Pancreas (tissue), 10 donors: ENCODE measurements at regions not wholly inside any gene's neighbourhood (a gene's known extent, or its start where the extent isn't known, plus 50 kb on each side); places are given as distances from the start of the nearest gene placed in this dataset.

Experiments used
- ATAC-seq, 4 donors: fragments of 200-7000 bp; cut with Tn5 transposase; one replicate each; pipeline versions ENCODE4 v1.8.0 to v1.9.1; 2020; ENCODE audit warnings: mild to moderate bottlenecking in 4 of 4, moderate library complexity in 4 of 4
- DNase-seq, 6 donors: peaks; one replicate each; pipeline ENCODE4 v3.0.0-alpha.2; 2020
- FAIRE-seq: peaks from 2 replicates; lab custom pipeline; 2012; peaks lifted over from hg19 to GRCh38; lab: Jason Lieb, UNC
- H3K27ac ChIP-seq, 4 donors: fragments of 200-600 bp; sonication (generic); 1 replicate in 3 of 4; 2 replicates in 1 of 4; pipeline versions ENCODE4 v1.5.0 to v1.8.0; 2020
- H3K27me3 ChIP-seq, 4 donors: fragments of 200-600 bp; one replicate each; pipeline ENCODE4 v1.8.0; 2021
- H3K36me3 ChIP-seq, 3 donors: fragments of 200-600 bp; sonication (generic) in 1 of 3; one replicate each; pipeline versions ENCODE4 v1.5.0 to v1.8.0; 2020 to 2021
- H3K4me1 ChIP-seq, 3 donors: fragments of 200-600 bp; one replicate each; pipeline ENCODE4 v1.8.0; 2021
- H3K4me3 ChIP-seq, 4 donors: fragments of 200-600 bp; sonication (generic) in 2 of 4; one replicate each; pipeline versions ENCODE4 v1.5.0 to v1.8.0; 2020 to 2021
- H3K9me3 ChIP-seq, 4 donors: fragments of 200-600 bp; one replicate each; pipeline ENCODE4 v1.8.0; 2021
- WGBS, 2 donors: extraction: QIAGEN DNeasy Blood & Tissue Kit; methylation state at CpG; one replicate each; pipeline ENCODE4 v1.1.7; 2013; 5-methylcytosine and 5-hydroxymethylcytosine counted together
- intact Hi-C, 3 donors: fragments of 100-400 bp; cut with DNase I; formaldehyde crosslinking; loops; one replicate each; pipeline versions ENCODE4 v1.11.1 to v1.14.2; 2022
- TF ChIP-seq, protein P1 (sequence below), 4 donors: fragments of 200-600 bp; sonication (generic) in 3 of 4; IDR thresholded peaks; one replicate each; pipeline versions ENCODE4 v1.5.0 to v1.8.0; 2021; ENCODE audit warnings: antibody characterized with exemption in 4 of 4
- donor health status: healthy with polysubstance abuse.
- donor health status: DM: no; HTN: no; CAD: no; lungs with moderate emphysema.
- donor health status: DM: no; HTN: no; CAD: no.
- donor health status: control.
- donor health status: control.
- donor health status: Bipolar disorder and iron deficiency.
- donor health status: DM: yes; HTN: yes; CAD: no.
- donor health status: DM: no; HTN: no; CAD: no.
- donor health status: DM: no; HTN: no; CAD: no.
- donor health status: DM: yes; HTN: yes; CAD: no.

- FAIRE-seq (no peak), DNase-seq (no peak), ATAC-seq (no peak)
- WGBS, 2 donors = 63 to 85% methylated on average over 2 of the region's 2 CpGs
- Histone ChIP-seq H3K36me3 (no peaks in the 10 kb centered on the region), H3K4me1 (no peaks in the 10 kb centered on the region), H3K4me3 (no peak overlapping the region), H3K27ac (no peak overlapping the region), H3K27me3 (no peaks in the 10 kb centered on the region), H3K9me3 (no peaks in the 10 kb centered on the region)
- TF ChIP-seq, protein P1, sequence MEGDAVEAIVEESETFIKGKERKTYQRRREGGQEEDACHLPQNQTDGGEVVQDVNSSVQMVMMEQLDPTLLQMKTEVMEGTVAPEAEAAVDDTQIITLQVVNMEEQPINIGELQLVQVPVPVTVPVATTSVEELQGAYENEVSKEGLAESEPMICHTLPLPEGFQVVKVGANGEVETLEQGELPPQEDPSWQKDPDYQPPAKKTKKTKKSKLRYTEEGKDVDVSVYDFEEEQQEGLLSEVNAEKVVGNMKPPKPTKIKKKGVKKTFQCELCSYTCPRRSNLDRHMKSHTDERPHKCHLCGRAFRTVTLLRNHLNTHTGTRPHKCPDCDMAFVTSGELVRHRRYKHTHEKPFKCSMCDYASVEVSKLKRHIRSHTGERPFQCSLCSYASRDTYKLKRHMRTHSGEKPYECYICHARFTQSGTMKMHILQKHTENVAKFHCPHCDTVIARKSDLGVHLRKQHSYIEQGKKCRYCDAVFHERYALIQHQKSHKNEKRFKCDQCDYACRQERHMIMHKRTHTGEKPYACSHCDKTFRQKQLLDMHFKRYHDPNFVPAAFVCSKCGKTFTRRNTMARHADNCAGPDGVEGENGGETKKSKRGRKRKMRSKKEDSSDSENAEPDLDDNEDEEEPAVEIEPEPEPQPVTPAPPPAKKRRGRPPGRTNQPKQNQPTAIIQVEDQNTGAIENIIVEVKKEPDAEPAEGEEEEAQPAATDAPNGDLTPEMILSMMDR (IDR thresholded peaks at IDR 0.05) = no peak
- intact Hi-C loops = no loop called here
Observed at GRCh38 chr21:27534206-27534605, 567.3 kb upstream of the ADAMTS5 start.

DNA sequence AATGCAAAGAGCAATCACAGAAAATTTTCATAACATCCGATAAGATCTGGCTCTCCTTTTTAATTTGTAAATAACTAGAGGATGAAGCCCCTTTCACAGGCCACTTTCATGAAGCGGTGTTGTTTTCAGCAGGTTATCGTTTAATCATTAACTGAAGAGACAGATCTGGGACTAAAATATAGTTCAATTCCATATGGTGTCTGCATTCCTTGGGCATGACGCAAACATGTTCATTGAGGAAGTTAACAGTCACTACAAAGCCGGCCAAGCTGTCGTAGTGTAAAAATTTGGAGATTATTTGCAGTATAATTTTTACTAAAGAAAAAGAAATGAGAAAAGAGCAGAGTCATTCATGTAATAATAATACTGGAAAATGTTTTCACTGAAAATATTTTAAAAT is 565.2 kb upstream of the ADAMTS5 start:
- FAIRE-seq (no peak), DNase-seq (peak in 1 of 6 donors; percentile 23), ATAC-seq (peak in 3 of 4 donors; percentile 37 to 78 (median 63))
- Histone ChIP-seq H3K27me3 (no peaks in the 10 kb centered on the region), H3K4me1 (no peaks in the 10 kb centered on the region), H3K27ac (no peak overlapping the region), H3K4me3 (no peak overlapping the region), H3K9me3 (no peaks in the 10 kb centered on the region), H3K36me3 (no peaks in the 10 kb centered on the region)
- TF ChIP-seq, protein P1 (IDR thresholded peaks at IDR 0.05) = no peak
- intact Hi-C loops = no loop called here
- 30 to 38% methylated on average over 6 of the region's 6 CpGs for WGBS, 2 donors

GRCh38 chr21:27528697-27529096 is 561.8 kb upstream of the ADAMTS5 start:
- FAIRE-seq = no peak
- TF ChIP-seq, protein P1 (IDR thresholded peaks at IDR 0.05) = no peak
- Histone ChIP-seq H3K27ac (no peak overlapping the region), H3K36me3 (no peaks in the 10 kb centered on the region), H3K9me3 (no peaks in the 10 kb centered on the region), H3K4me3 (no peak overlapping the region), H3K4me1 (no peaks in the 10 kb centered on the region), H3K27me3 (no peaks in the 10 kb centered on the region)
- intact Hi-C loops = no loop called here
- no peak for ATAC-seq
- DNase-seq = no peak
- 46 to 64% methylated on average over 1 of the region's 1 CpG for WGBS, 2 donors

- TF ChIP-seq, protein P1 (IDR thresholded peaks at IDR 0.05) = no peak
- ATAC-seq (no peak), FAIRE-seq (no peak), DNase-seq (no peak)
- Histone ChIP-seq H3K4me1 (no peaks in the 10 kb centered on the region), H3K9me3 (no peaks in the 10 kb centered on the region), H3K27ac (no peak overlapping the region), H3K4me3 (no peak overlapping the region), H3K36me3 (no peaks in the 10 kb centered on the region), H3K27me3 (no peaks in the 10 kb centered on the region)
- intact Hi-C loops = no loop called here
- 74 to 86% methylated on average over 3 of the region's 3 CpGs for WGBS, 2 donors
Observed at GRCh38 chr21:27526451-27526850, 559.6 kb upstream of the ADAMTS5 start.

- Histone ChIP-seq H3K36me3 (no peaks in the 10 kb centered on the region), H3K4me3 (no peak overlapping the region), H3K27me3 (no peaks in the 10 kb centered on the region), H3K4me1 (no peaks in the 10 kb centered on the region), H3K27ac (no peak overlapping the region), H3K9me3 (no peaks in the 10 kb centered on the region)
- 42 to 60% methylated on average over 4 of the region's 4 CpGs for WGBS, 2 donors
- TF ChIP-seq, protein P1 (IDR thresholded peaks at IDR 0.05) = no peak
- intact Hi-C loops = no loop called here
- no peak for DNase-seq
- no peak for FAIRE-seq
- ATAC-seq = no peak
Observed at GRCh38 chr21:27525780-27526179, 558.9 kb upstream of the ADAMTS5 start.
